Neural progenitor cell (in vitro differentiated cells): ENCODE measurements at regions not wholly inside any gene's neighbourhood (a gene's known extent, or its start where the extent isn't known, plus 50 kb on each side); places are given as distances from the start of the nearest gene placed in this dataset.
"Not testable (repeated sequence)": the region's sequence is repeated elsewhere in the genome, so short reads cannot be mapped to it uniquely, and the experiment has no call there.

Experiments
- DNase-seq: peaks from one replicate; pipeline ENCODE4 v3.0.0-alpha.2; 2016; ENCODE audit warnings: low spot score
- H2AFZ ChIP-seq: fragments of 200-600 bp; sonication (generic); replicated peaks from 2 replicates; pipeline ENCODE4 v1.6.1; 2016; ENCODE audit warnings: antibody characterized with exemption
- H3F3A ChIP-seq: fragments of 200-600 bp; sonication (generic); 2 replicates; pipeline ENCODE4 v1.6.1; 2016; ENCODE audit warnings: antibody characterized with exemption, low read depth
- H3K27ac ChIP-seq: fragments of 200-600 bp; sonication (generic); 2 replicates; pipeline ENCODE4 v1.5.1; 2016; ENCODE audit warnings: mild to moderate bottlenecking
- H3K27me3 ChIP-seq: fragments of 200-600 bp; sonication (generic); 2 replicates; pipeline ENCODE4 v1.6.1; 2016; ENCODE audit warnings: mild to moderate bottlenecking, moderate library complexity
- H3K36me3 ChIP-seq: fragments of 200-600 bp; sonication (generic); 2 replicates; pipeline ENCODE4 v1.5.1; 2016
- H3K4me1 ChIP-seq: fragments of 200-600 bp; sonication (generic); 2 replicates; pipeline ENCODE4 v1.6.1; 2016; ENCODE audit warnings: mixed run types
- H3K4me2 ChIP-seq: fragments of 200-600 bp; sonication (generic); 2 replicates; pipeline ENCODE4 v1.6.1; 2016
- H3K4me3 ChIP-seq: fragments of 200-600 bp; sonication (generic); 2 replicates; pipeline ENCODE4 v1.5.1; 2016
- H3K79me2 ChIP-seq: fragments of 200-600 bp; sonication (generic); 2 replicates; pipeline ENCODE4 v1.6.1; 2016; ENCODE audit warnings: low read depth
- H3K9ac ChIP-seq: fragments of 200-600 bp; sonication (generic); 2 replicates; pipeline ENCODE4 v1.6.1; 2016
- H3K9me3 ChIP-seq: fragments of 200-600 bp; sonication (generic); 2 replicates; pipeline ENCODE4 v1.5.1; 2016; ENCODE audit warnings: low read depth
- H4K20me1 ChIP-seq: fragments of 200-600 bp; sonication (generic); 2 replicates; pipeline ENCODE4 v1.6.1; 2016; ENCODE audit warnings: low read depth
- H3K27ac Mint-ChIP-seq: 3 replicates; pipeline ENCODE4 v1.8.0; 2021; ENCODE audit warnings: mixed read lengths
- H3K27me3 Mint-ChIP-seq: 2 replicates; pipeline ENCODE4 v1.8.0; 2022; ENCODE audit warnings: low read depth, mild to moderate bottlenecking, inconsistent platforms, moderate library complexity, mixed read lengths; ENCODE audit not compliant: insufficient read depth
- H3K36me3 Mint-ChIP-seq: 3 replicates; pipeline ENCODE4 v1.8.0; 2021; ENCODE audit warnings: mixed read lengths
- H3K4me1 Mint-ChIP-seq: 3 replicates; pipeline ENCODE4 v1.8.0; 2021; ENCODE audit warnings: mixed read lengths
- H3K4me3 Mint-ChIP-seq: 3 replicates; pipeline ENCODE4 v1.8.0; 2021; ENCODE audit warnings: mild to moderate bottlenecking, moderate library complexity, mixed read lengths
- H3K9me3 Mint-ChIP-seq: 3 replicates; pipeline ENCODE4 v1.8.0; 2020; ENCODE audit warnings: mixed read lengths
- CTCF ChIP-seq: fragments of 200-600 bp; sonication (generic); IDR thresholded peaks from 2 replicates; pipeline ENCODE4 v1.5.1; 2017; ENCODE audit warnings: antibody characterized with exemption, mild to moderate bottlenecking
- EZH2 ChIP-seq: fragments of 200-600 bp; sonication (generic); IDR thresholded peaks from 2 replicates; pipeline ENCODE4 v1.6.1; 2017; ENCODE audit warnings: antibody characterized with exemption, mild to moderate bottlenecking, moderate library complexity
- EZH2phosphoT487 ChIP-seq: fragments of 200-600 bp; sonication (generic); IDR thresholded peaks from 2 replicates; pipeline ENCODE4 v1.6.1; 2017; ENCODE audit warnings: antibody characterized with exemption

- Histone ChIP-seq H3K4me2 (no peak overlapping the region), H3K36me3 (no peaks in the 10 kb centered on the region), H4K20me1 (no peaks in the 10 kb centered on the region), H3K27me3 (no peaks in the 10 kb centered on the region), H3K9me3 (no peaks in the 10 kb centered on the region), H3K79me2 (no peaks in the 10 kb centered on the region), H3K9ac (no peak overlapping the region), H3K4me1 (peaks cover 3% of the 10 kb centered on the region), H3K27ac (no peak overlapping the region), H2AFZ (no peak overlapping the region), H3F3A (no peaks in the 10 kb centered on the region), H3K4me3 (no peak overlapping the region)
- H3K27me3 Mint-ChIP-seq = peaks cover 2% of the 10 kb centered on the region
- peaks cover 12% of the 10 kb centered on the region for H3K4me1 Mint-ChIP-seq
- H3K36me3 Mint-ChIP-seq = no peaks in the 10 kb centered on the region
- H3K27ac Mint-ChIP-seq = peak overlapping the region; percentile 79
- DNase-seq = no peak
- TF ChIP-seq CTCF (no peak), EZH2phosphoT487 (no peak), EZH2 (no peak)
- no peak overlapping the region for H3K4me3 Mint-ChIP-seq
- peaks cover 3% of the 10 kb centered on the region for H3K9me3 Mint-ChIP-seq
Measured at GRCh38 chr12:38527631-38528030, 211.1 kb downstream of the ALG10B start.

- Mint-ChIP-seq H3K27me3 (peaks cover 2% of the 10 kb centered on the region), H3K4me3 (no peak overlapping the region), H3K27ac (peak overlapping the region; percentile 48), H3K4me1 (peaks cover 12% of the 10 kb centered on the region), H3K36me3 (no peaks in the 10 kb centered on the region), H3K9me3 (peaks cover 3% of the 10 kb centered on the region)
- Histone ChIP-seq H3K4me1 (peaks cover 3% of the 10 kb centered on the region), H2AFZ (no peak overlapping the region), H3K4me2 (no peak overlapping the region), H4K20me1 (no peaks in the 10 kb centered on the region), H3K36me3 (no peaks in the 10 kb centered on the region), H3F3A (no peaks in the 10 kb centered on the region), H3K27me3 (no peaks in the 10 kb centered on the region), H3K9ac (no peak overlapping the region), H3K27ac (no peak overlapping the region), H3K79me2 (no peaks in the 10 kb centered on the region), H3K9me3 (no peaks in the 10 kb centered on the region), H3K4me3 (no peak overlapping the region)
- no peak for DNase-seq
- TF ChIP-seq EZH2phosphoT487 (no peak), EZH2 (no peak), CTCF (no peak)
Measured at GRCh38 chr12:38528527-38528926, 212.0 kb downstream of the ALG10B start.

- H3K27ac Mint-ChIP-seq, DNase-seq, H3K36me3 ChIP-seq, H3K9ac ChIP-seq, H3K27ac ChIP-seq, H3K79me2 ChIP-seq, H3K4me3 ChIP-seq, H3K9me3 ChIP-seq, H3K4me2 ChIP-seq, H4K20me1 ChIP-seq, H3K27me3 Mint-ChIP-seq, H3F3A ChIP-seq, H3K4me1 ChIP-seq, H3K4me3 Mint-ChIP-seq, H2AFZ ChIP-seq, H3K27me3 ChIP-seq, H3K36me3 Mint-ChIP-seq, H3K9me3 Mint-ChIP-seq: not testable (repeated sequence)
- peaks cover 12% of the 10 kb centered on the region for H3K4me1 Mint-ChIP-seq
Measured at GRCh38 chr12:38529281-38529680, 212.7 kb downstream of the ALG10B start.

- H3K27ac Mint-ChIP-seq = no peak overlapping the region
- Histone ChIP-seq H3K9me3 (no peaks in the 10 kb centered on the region), H3F3A (no peaks in the 10 kb centered on the region), H4K20me1 (no peaks in the 10 kb centered on the region), H3K4me2 (no peak overlapping the region), H3K27ac (no peak overlapping the region), H3K36me3 (no peaks in the 10 kb centered on the region), H2AFZ (no peak overlapping the region), H3K79me2 (no peaks in the 10 kb centered on the region), H3K27me3 (no peaks in the 10 kb centered on the region), H3K9ac (no peak overlapping the region), H3K4me1 (no peaks in the 10 kb centered on the region), H3K4me3 (no peak overlapping the region)
- no peaks in the 10 kb centered on the region for H3K36me3 Mint-ChIP-seq
- no peaks in the 10 kb centered on the region for H3K4me1 Mint-ChIP-seq
- TF ChIP-seq EZH2 (no peak), EZH2phosphoT487 (no peak), CTCF (no peak)
- no peaks in the 10 kb centered on the region for H3K27me3 Mint-ChIP-seq
- no peak for DNase-seq
- H3K9me3 Mint-ChIP-seq = peaks cover 3% of the 10 kb centered on the region
- no peak overlapping the region for H3K4me3 Mint-ChIP-seq
Measured at GRCh38 chr12:38538319-38538718, 221.7 kb downstream of the ALG10B start.
